GM23248 (cell line): ENCODE measurements at regions not wholly inside any gene's neighbourhood (a gene's known extent, or its start where the extent isn't known, plus 50 kb on each side); places are given as distances from the start of the nearest gene placed in this dataset.

Experiments
- EZH2 ChIP-seq: fragments of 200-600 bp; sonication (generic); IDR thresholded peaks from 2 replicates; pipeline ENCODE4 v1.6.1; 2018; ENCODE audit warnings: antibody characterized with exemption, mild to moderate bottlenecking; ENCODE audit not compliant: insufficient read depth, poor library complexity, severe bottlenecking
- EZH2phosphoT487 ChIP-seq: fragments of 200-600 bp; sonication (generic); IDR thresholded peaks from 2 replicates; pipeline ENCODE4 v1.6.1; 2018; ENCODE audit warnings: antibody characterized with exemption, moderate library complexity, mild to moderate bottlenecking, low read depth; ENCODE audit not compliant: insufficient read depth

- no peak for TF ChIP-seq EZH2
- no peak for TF ChIP-seq EZH2phosphoT487
Measured at GRCh38 chr2:120829633-120830025, 94.0 kb downstream of the GLI2 start.
